Left ventricle myocardium inferior (tissue), 1 donor: ENCODE measurements at regions not wholly inside any gene's neighbourhood (a gene's known extent, or its start where the extent isn't known, plus 50 kb on each side); places are given as distances from the start of the nearest gene placed in this dataset.

Source experiments
- DNase-seq: peaks from one replicate; pipeline ENCODE4 v3.0.0-alpha.2; 2020
- H3K27ac ChIP-seq: fragments of 200-600 bp; replicated peaks from 2 replicates; pipeline ENCODE4 v1.8.0; 2021
- H3K27me3 ChIP-seq: fragments of 200-600 bp; 2 replicates; pipeline ENCODE4 v1.8.0; 2021; ENCODE audit warnings: low read depth
- H3K36me3 ChIP-seq: fragments of 200-600 bp; 2 replicates; pipeline ENCODE4 v1.8.0; 2021
- H3K4me1 ChIP-seq: fragments of 200-600 bp; 2 replicates; pipeline ENCODE4 v1.8.0; 2021
- H3K4me3 ChIP-seq: fragments of 200-600 bp; 2 replicates; pipeline ENCODE4 v1.8.0; 2021; ENCODE audit warnings: mild to moderate bottlenecking, moderate library complexity
- H3K9me3 ChIP-seq: fragments of 200-600 bp; replicated peaks from 2 replicates; pipeline ENCODE4 v1.8.0; 2021
- intact Hi-C: fragments of 100-400 bp; cut with micrococcal nuclease; formaldehyde crosslinking; loops from one replicate; pipeline ENCODE4 v1.11.0; 2022
- TF ChIP-seq, protein P1 (sequence below): fragments of 200-600 bp; IDR thresholded peaks from 2 replicates; pipeline ENCODE4 v1.8.0; 2021; ENCODE audit warnings: antibody characterized with exemption, mild to moderate bottlenecking, borderline replicate concordance
- donor health status: DM: no; HTN: yes; CAD: no; lungs with severe emphysema.

DNA sequence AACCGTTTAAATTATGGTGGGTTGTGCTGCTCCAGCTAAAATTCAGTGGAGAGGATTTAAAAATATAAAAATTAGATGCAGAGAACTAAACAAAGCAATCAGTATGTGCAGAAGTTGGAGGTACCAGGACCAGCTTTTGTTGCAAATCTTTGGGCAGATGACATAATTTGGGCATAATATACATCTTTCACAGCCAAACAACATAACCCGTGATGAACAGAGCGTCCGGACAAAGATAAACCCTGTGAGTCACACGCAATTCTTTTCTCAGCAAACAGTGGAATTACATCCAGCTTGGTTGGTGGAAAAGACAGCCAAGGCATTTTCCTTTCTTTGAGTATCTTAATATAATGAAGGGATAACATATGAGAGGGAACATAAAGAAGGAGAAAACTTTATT lies 419.4 kb upstream of the ADAMTS9 start:
- Histone ChIP-seq H3K9me3 (no peaks in the 10 kb centered on the region), H3K27ac (no peak overlapping the region), H3K4me1 (no peaks in the 10 kb centered on the region), H3K36me3 (no peaks in the 10 kb centered on the region), H3K4me3 (no peak overlapping the region), H3K27me3 (no peaks in the 10 kb centered on the region)
- intact Hi-C loops: no loop called here
- TF ChIP-seq, protein P1, sequence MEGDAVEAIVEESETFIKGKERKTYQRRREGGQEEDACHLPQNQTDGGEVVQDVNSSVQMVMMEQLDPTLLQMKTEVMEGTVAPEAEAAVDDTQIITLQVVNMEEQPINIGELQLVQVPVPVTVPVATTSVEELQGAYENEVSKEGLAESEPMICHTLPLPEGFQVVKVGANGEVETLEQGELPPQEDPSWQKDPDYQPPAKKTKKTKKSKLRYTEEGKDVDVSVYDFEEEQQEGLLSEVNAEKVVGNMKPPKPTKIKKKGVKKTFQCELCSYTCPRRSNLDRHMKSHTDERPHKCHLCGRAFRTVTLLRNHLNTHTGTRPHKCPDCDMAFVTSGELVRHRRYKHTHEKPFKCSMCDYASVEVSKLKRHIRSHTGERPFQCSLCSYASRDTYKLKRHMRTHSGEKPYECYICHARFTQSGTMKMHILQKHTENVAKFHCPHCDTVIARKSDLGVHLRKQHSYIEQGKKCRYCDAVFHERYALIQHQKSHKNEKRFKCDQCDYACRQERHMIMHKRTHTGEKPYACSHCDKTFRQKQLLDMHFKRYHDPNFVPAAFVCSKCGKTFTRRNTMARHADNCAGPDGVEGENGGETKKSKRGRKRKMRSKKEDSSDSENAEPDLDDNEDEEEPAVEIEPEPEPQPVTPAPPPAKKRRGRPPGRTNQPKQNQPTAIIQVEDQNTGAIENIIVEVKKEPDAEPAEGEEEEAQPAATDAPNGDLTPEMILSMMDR: no peak
- DNase-seq: no peak

GRCh38 chr3:65101450-65101849 lies 413.6 kb upstream of the ADAMTS9 start:
- H3K4me3 ChIP-seq: no peak overlapping the region
- no peaks in the 10 kb centered on the region for H3K27me3 ChIP-seq
- no peak overlapping the region for H3K27ac ChIP-seq
- DNase-seq: no peak
- TF ChIP-seq, protein P1: no peak
- no peaks in the 10 kb centered on the region for H3K36me3 ChIP-seq
- no peaks in the 10 kb centered on the region for H3K4me1 ChIP-seq
- intact Hi-C loops: no loop called here
- no peaks in the 10 kb centered on the region for H3K9me3 ChIP-seq

GRCh38 chr3:65098400-65098799 lies 410.6 kb upstream of the ADAMTS9 start:
- no peaks in the 10 kb centered on the region for H3K9me3 ChIP-seq
- no peaks in the 10 kb centered on the region for H3K36me3 ChIP-seq
- H3K4me1 ChIP-seq: no peaks in the 10 kb centered on the region
- no peak overlapping the region for H3K27ac ChIP-seq
- TF ChIP-seq, protein P1: no peak
- no peaks in the 10 kb centered on the region for H3K27me3 ChIP-seq
- DNase-seq: no peak
- intact Hi-C loops: no loop called here
- no peak overlapping the region for H3K4me3 ChIP-seq

DNA sequence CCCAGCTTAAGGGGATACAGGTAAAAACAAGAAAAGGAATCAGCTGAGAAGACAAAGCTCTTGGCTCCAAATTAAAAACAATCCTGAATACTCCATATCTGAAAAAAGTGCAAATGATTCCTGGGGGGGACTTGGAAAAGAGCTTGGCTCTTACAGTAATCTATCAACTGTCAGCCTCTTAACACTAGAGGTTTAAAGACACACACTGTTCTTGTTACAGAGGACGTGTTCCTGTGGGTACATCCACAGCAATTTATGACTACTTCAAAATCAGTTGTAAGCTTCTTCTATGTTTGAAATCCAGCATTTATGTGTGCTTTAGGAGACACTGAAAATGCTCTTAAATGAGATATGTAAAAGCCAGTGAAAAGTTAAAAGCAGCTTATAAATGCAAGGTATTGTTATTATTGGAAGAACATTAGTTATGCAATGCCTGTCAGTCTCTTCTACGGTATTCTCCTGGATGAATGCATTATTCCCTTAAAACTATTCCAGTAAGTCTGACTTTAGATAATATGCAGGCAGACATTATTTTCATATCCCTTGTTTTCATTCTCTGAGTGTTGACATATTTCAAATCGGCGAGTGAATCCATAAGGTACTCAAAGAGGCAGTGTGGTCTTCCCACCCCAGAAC lies 408.4 kb upstream of the ADAMTS9 start:
- H3K9me3 ChIP-seq: no peaks in the 10 kb centered on the region
- H3K36me3 ChIP-seq: no peaks in the 10 kb centered on the region
- TF ChIP-seq, protein P1: no peak
- no peak overlapping the region for H3K4me3 ChIP-seq
- H3K27me3 ChIP-seq: no peaks in the 10 kb centered on the region
- intact Hi-C loops: no loop called here
- H3K4me1 ChIP-seq: no peaks in the 10 kb centered on the region
- no peak for DNase-seq
- H3K27ac ChIP-seq: no peak overlapping the region

DNA sequence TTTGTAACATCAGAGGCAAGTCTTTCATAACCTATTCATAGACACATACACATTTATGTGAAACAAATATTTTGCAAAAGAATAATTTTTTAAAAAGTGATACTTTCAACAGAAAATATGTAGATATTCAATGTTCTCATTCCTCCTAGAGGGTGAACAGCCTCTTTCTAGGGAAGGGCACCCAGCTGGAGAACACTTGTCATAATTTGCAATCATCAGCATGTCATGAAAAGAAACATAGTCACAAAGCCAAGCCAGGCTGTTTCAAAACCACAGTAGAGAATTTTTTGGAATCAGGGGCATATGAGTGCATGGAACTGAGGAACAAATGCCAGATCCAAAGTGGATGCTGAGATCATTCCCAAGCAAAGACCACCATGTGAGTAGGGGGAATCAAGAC lies 406.9 kb upstream of the ADAMTS9 start:
- Histone ChIP-seq H3K4me1 (no peaks in the 10 kb centered on the region), H3K27ac (no peak overlapping the region), H3K27me3 (no peaks in the 10 kb centered on the region), H3K4me3 (no peak overlapping the region), H3K36me3 (no peaks in the 10 kb centered on the region), H3K9me3 (no peaks in the 10 kb centered on the region)
- no peak for DNase-seq
- intact Hi-C loops: no loop called here
- TF ChIP-seq, protein P1: no peak

- H3K27ac ChIP-seq: no peak overlapping the region
- no peaks in the 10 kb centered on the region for H3K9me3 ChIP-seq
- H3K4me3 ChIP-seq: no peak overlapping the region
- TF ChIP-seq, protein P1: no peak
- no peaks in the 10 kb centered on the region for H3K36me3 ChIP-seq
- intact Hi-C loops: no loop called here
- DNase-seq: no peak
- no peaks in the 10 kb centered on the region for H3K27me3 ChIP-seq
- no peaks in the 10 kb centered on the region for H3K4me1 ChIP-seq
Measured at GRCh38 chr3:65093641-65094040, 405.8 kb upstream of the ADAMTS9 start.
